ENCODE measurements at regions not wholly inside any gene's neighbourhood (a gene's known extent, or its start where the extent isn't known, plus 50 kb on each side); places are given as distances from the start of the nearest gene placed in this dataset.
"Not testable (repeated sequence)": the region's sequence is repeated elsewhere in the genome, so short reads cannot be mapped to it uniquely, and the experiment has no call there.

DNA sequence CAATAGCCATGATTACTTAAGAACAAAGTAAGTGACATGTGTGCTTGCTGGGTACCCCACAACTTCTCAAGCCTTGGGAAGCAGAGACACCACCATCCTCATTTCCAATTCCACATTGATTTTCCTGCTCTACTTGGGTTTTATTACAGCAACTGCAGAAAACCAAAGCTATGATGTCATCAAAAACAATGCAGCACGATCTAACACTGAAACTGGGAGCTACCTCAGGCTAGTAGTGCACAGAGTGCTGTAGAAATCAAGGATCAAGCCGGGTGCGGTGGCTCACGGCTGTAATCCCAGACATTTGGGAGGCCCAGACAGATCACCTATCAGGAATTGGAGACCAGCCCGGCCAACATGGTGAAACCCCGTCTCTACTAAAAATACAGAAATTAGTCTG, 174.4 kb upstream of the MSX2 start:
- DNase-seq (ENCODE audit: low read depth): no peak

DNA sequence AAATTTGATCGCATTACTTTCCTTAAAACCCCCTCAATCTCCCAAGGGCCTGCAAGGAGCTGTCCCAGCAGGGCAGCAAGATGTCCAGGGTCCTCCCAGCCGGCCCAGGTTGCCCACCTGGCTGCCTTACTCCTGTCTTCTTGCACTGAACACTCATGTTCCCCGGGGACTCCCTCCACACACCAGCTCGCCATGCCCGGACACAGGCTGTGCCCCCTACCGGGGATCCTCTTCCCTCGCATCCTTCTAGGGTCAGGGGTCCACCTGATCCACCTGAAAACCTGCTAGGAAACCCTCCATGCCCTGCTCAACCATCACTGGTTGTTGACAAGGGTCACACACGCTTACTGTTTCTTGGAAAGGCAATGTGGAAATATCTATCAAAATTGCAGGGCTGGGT, 172.0 kb upstream of the MSX2 start:
- DNase-seq (ENCODE audit: low read depth): no peak

DNA sequence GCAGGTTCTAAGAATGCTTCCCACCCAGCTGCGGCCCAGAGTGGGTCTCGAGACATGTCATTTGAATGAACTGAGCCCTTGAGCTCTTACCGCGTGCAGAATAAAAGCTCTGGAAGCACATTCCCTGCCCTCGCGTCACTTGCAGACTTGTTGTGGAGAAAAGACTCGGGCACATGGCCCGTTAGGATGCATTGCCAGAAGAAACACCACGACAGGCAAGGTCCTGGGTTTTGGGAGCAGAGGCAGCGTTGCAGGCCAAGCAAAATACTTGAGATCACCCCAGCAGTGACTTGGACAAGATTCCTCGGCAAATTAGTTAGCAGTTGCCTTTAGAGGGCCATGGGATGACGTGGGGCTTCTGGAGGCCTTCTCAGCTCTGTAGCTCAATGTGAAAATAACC, 170.8 kb upstream of the MSX2 start:
- no peak for DNase-seq (ENCODE audit: low read depth)

DNA sequence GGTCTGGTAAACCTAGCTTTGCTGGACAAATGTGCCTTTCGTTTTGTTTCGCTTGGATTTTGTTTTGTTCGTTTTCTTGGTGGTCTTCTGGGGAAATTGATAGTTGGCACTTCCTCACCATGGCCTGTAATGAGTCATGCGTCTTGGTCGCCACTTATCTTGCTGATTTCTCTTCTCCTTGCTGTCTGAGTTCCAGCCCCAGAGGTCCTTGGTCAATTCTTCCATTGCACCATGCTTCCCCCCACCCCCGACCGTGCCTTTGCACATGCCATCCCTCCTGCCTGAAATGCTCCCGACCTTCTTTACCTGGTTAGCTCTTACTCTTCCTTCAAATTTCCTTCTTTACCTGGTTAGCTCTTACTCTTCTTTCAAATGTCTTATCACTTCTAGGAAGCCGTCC, 168.7 kb upstream of the MSX2 start:
- no peak for DNase-seq (ENCODE audit: low read depth)

DNA sequence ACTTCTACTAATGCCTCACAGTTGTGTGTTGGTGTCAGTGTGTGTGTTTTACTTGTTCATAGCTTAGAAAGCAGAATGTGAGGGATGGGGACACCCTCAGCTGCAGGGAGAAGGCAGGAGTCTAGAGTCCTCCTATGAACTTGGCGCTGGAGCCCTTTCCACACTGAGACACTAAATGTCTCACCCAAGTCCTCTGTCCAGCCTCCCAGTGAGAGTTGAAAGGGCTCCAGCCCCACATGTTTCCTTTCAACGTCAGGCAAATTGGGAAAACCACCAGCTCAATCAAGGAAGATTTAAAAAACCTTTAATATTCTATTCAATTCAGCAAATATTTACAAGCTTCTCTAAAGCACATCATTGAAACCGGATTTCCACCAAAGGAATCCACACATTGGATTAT, 167.6 kb upstream of the MSX2 start:
- no peak for DNase-seq (ENCODE audit: low read depth)

- no peak for DNase-seq (ENCODE audit: low read depth)
Observed at GRCh38 chr5:174558190-174558589, 166.2 kb upstream of the MSX2 start.

DNA sequence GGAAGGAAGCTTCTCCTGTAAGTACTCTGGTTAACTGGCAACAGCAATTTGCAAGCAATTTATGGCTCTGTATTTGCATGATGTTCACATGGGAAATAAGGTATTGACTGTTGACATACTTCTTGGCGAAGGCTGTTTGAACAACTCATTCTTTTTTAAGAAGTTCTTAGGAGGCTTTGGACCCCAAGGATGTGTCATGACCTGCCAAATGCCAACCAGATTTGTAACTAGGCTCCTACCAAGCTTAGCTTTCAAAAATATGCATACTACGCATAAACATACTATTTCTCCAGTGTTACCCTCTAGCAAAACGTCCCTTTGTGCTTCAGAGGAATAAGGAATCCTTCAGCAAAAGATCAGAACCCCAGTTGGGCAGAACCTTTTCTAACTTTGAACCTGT, 165.2 kb upstream of the MSX2 start:
- DNase-seq (ENCODE audit: low read depth): no peak

DNA sequence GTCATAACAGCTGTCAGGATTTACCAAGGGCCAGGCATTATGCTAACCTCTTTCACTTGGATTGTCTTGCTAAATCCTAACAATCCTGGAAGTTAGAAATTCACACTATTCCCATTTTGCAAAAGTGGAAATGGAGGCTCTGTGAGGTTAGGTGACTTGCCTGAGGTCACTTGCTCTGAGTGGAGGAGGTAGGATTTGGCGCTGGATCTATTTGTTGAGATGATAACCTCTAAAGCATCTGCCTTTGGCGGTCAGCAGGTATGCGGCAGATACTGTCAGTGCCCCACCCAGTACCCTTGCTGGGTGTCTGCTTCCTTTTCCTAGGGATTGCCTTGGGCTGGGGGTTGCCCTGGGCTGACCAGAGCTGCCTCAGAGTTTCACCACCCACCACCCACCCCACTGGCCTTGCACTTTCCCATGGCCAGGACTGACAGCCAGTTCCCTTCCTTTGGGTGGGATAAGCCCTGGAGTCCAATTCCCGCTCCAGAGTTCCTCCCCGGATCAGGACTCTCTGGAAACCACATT, 164.8 kb upstream of the MSX2 start:
- DNase-seq (ENCODE audit: low read depth): no peak

GRCh38 chr5:174560861-174561260, 163.5 kb upstream of the MSX2 start:
- no peak for DNase-seq (ENCODE audit: low read depth)

DNA sequence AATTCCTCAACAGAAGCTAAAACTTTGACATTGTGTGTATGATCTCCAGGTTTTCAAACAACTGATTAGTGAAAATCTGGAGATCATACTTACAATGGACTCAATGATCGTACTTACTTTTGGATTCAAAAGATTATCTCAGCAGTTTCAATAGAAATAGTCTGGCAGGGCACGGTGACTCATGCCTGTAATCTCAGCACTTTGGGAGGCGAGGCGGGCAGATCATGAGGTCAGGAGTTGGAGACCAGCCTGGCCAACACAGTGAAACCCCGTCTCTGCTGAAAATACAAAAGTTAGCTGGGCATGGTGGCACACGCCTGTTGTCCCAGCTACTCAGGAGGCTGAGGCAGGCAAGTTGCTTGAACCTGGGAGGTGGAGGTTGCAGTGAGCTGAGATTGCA, 161.3 kb upstream of the MSX2 start:
- not testable (repeated sequence) for DNase-seq (ENCODE audit: low read depth)

DNA sequence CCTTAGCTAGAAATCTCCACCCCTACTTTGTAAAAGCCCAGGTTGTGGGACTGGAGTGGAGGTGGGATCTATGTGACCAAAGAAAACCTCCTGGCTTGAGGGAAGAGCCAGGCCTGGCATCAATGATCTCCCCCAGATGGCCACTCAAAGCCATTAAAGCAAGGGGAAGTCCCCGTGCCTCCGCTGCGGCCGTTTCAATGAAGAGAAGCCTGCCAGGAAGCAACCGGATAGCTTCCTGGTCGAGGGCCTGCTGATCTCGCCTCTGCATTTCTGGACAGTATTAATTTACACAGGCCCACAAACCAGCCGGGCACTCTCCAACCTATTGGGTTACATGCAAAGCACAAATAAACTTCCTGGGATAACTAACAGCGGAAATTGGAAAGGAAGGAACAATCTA, 160.5 kb upstream of the MSX2 start:
- no peak for DNase-seq (ENCODE audit: low read depth)

DNA sequence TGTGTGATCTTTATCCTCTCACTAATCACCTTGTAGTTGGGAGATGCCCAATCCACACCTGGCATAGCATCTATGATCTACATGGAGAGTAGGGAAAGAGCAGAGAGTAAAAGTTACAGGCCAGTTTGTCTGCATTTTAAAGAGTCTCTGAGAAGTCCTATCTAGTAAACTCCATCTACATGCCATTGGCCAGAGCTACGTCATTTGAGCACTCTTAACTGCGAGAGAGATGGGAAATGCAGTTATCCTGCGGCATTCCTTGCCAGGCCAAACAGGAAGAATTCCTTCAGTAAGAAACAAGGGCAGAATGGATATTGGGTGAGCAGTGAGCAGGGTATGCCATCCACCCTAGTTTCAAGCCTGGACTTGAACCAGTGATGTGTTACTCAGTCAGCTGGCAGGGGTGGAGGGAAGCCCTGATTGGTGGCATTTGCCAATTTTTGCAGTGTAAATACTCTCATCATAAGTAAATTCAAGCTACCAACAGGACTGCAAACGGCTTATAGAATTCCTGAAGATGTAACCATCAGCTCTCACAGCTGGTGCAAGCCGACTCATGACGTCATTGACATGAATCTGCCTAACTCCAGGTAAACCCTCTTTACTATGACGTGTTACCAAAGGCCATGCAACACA, 156.8 kb upstream of the MSX2 start:
- DNase-seq (ENCODE audit: low read depth): no peak

DNA sequence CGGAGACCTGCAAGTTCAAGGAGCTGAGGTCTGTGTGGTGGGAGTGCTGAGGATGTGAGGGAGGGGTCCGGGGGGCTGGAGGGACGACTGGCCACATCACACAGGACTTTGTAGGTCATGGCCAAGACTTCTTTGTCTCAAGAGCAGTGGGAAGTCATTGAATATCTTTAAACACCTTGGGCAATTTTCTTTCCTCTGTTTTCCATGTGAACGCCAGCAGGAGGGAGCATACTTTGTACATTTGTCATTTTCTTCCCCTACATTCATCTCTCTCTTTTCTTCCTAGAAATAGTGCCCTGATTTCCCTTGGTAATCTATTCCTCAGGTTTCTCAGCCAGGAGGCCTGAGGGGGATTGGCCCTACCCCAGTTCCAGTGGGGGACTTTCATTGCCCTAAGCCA, 153.7 kb upstream of the MSX2 start:
- DNase-seq (ENCODE audit: low read depth): no peak

- DNase-seq (ENCODE audit: low read depth): no peak
Observed at GRCh38 chr5:174571662-174572397, 152.6 kb upstream of the MSX2 start.

GRCh38 chr5:174572591-174572990, 151.8 kb upstream of the MSX2 start:
- DNase-seq (ENCODE audit: low read depth): no peak

DNA sequence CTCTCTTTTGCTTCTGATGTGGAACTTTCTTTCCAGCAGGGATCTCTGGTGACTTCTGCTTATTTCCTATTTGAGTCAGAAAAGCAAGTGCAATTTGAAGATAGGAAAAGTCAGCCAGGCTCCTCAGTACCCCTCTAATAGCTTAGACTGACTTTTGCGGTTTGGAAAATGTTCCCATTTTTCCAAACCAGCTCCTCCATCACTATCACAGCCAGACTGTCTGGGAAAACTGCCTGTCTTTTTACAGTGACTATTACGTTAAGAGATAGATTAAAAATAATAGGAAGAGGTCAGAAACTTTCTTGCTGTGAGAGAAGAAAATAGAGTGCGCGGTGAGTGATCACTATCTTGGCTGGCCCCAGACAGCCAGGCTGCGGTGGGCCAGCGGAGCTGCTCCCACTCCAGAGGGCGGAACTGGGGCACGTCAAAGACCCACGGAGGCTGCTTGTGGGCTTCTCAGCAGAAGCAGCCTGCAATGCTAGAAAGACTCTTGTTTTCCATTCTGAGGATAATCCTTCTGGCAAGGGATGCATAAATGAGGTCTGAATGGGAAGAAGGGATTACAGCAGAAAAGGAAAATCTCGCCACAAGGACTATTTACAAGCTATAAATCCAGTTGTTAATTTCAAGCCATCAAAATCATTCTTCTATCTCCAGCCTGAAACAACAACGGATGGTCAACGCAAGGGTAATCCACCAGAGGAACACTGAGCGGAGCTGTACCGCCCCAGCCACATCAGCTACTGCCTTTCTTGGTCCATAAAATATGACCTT, 151.0 kb upstream of the MSX2 start:
- DNase-seq (ENCODE audit: low read depth): no peak

- no peak for DNase-seq (ENCODE audit: low read depth)
Observed at GRCh38 chr5:174575043-174575442, 149.3 kb upstream of the MSX2 start.

- no peak for DNase-seq (ENCODE audit: low read depth)
Observed at GRCh38 chr5:174576042-174576441, 148.3 kb upstream of the MSX2 start.

DNA sequence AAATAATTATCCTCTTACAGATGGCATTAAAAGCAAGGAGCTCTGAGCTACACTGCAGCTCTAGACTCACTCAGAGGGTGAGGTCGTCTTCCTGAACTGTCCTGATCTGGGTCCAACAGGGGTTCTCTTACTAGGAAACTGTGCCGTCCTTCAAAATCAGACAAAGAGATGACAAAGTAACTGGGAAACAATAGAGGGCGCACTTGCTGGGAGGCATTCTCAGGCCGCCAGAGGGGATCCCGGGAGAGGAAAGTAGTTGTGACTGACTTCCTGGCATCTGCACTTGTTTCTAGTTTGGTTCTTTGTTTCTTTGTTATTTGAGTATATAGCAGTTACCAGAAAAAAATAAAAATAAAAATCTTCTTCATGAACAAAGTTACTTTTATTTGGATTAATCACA, 142.9 kb upstream of the MSX2 start:
- no peak for DNase-seq (ENCODE audit: low read depth)

GRCh38 chr5:174581894-174582293, 142.5 kb upstream of the MSX2 start:
- DNase-seq (ENCODE audit: low read depth): no peak

DNA sequence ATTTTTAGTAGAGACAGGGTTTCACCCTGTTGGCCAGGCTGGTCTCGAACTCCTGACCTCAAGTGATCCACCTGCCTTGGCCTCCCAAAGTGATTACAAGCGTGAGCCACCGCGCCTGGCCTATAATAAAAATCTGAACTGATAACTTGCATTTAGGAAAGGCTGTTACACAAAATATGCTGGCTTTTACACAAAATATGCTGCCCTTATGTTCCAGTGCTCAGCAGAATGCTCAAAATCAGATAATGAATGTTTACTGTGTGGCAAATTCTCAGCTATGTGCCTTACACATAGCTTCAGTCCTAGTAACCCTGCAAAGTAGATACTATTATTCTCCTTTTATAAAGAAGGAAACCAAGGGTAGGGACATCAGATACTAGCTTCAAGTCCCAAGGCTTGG, 141.3 kb upstream of the MSX2 start:
- DNase-seq (ENCODE audit: low read depth): no peak

DNA sequence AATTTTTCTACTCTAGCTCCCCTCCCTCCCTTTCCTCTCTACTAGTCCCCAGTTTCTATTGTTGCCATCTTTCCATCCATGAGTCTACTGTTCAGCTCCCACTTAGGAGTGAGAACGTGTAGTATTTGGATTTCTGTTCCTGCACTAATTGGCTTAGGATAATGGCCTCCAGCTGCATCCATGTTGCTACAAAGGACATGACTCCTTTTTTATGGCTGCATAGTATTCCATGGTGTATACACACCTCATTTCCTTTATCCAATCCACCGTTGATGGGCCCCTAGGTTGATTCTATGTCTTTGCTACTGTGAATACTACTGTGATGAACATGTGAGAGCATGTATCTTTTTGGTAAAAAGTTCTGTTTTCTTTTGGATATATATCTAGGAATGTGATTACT, 138.9 kb upstream of the MSX2 start:
- DNase-seq (ENCODE audit: low read depth): no peak

DNA sequence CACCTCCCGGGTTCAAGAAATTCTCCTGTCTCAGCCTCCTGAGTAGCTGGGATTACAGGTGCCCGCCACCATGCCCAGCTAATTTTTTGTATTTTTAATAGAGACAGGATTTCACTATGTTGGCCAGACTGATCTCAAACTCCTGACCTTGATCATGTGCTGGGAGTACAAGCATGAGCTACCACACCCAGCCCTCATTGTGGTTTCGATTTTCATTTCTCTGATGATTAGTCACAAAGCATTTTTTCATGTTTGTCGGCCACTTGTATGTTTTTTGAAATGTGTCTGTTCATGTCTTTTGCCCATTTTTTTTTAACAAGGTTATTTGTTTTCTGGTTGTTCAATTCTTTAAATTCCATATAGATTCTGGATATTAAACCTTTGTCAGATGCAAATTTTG, 138.2 kb upstream of the MSX2 start:
- not testable (repeated sequence) for DNase-seq (ENCODE audit: low read depth)

Measured in T follicular helper cell (primary cell).